Hepatocyte (in vitro differentiated cells): ENCODE measurements at regions not wholly inside any gene's neighbourhood (a gene's known extent, or its start where the extent isn't known, plus 50 kb on each side); places are given as distances from the start of the nearest gene placed in this dataset.

ENCODE experiments used
- EZH2 ChIP-seq: fragments of 200-600 bp; sonication (generic); IDR thresholded peaks from 2 replicates; pipeline ENCODE4 v1.6.1; 2016; ENCODE audit warnings: antibody characterized with exemption, mild to moderate bottlenecking, borderline replicate concordance
- TF ChIP-seq, protein P1 (sequence below): fragments of 200-600 bp; sonication (generic); IDR thresholded peaks from 2 replicates; pipeline ENCODE4 v1.5.1; 2016; ENCODE audit warnings: antibody characterized with exemption, mild to moderate bottlenecking; ENCODE audit not compliant: poor library complexity

DNA sequence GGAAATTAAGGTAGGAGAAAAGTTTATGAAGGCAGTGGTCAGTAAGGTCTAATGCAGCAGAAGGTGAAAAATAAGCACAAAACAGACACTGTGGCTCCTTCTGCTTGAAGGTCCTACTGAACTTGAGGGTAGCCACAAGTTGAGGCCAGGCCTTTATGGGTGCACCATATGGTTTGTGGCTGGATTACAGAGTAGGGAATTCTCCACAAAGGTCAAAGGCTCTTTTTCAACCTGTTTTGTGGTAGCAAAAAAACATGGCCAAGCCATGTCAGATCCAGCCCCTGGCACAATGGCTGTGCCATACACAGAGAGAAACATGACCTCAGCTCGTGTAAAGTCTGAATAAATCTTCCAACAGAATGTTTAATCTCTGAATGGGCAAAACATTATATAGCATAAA is 214.0 kb downstream of the SATB1 start:
- TF ChIP-seq, protein P1, sequence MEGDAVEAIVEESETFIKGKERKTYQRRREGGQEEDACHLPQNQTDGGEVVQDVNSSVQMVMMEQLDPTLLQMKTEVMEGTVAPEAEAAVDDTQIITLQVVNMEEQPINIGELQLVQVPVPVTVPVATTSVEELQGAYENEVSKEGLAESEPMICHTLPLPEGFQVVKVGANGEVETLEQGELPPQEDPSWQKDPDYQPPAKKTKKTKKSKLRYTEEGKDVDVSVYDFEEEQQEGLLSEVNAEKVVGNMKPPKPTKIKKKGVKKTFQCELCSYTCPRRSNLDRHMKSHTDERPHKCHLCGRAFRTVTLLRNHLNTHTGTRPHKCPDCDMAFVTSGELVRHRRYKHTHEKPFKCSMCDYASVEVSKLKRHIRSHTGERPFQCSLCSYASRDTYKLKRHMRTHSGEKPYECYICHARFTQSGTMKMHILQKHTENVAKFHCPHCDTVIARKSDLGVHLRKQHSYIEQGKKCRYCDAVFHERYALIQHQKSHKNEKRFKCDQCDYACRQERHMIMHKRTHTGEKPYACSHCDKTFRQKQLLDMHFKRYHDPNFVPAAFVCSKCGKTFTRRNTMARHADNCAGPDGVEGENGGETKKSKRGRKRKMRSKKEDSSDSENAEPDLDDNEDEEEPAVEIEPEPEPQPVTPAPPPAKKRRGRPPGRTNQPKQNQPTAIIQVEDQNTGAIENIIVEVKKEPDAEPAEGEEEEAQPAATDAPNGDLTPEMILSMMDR, result no peak
- no peak for TF ChIP-seq EZH2
